Vagina (tissue), 2 donors: ENCODE measurements at regions not wholly inside any gene's neighbourhood (a gene's known extent, or its start where the extent isn't known, plus 50 kb on each side); places are given as distances from the start of the nearest gene placed in this dataset.
"Not testable (repeated sequence)": the region's sequence is repeated elsewhere in the genome, so short reads cannot be mapped to it uniquely, and the experiment has no call there.

Experiments used
- DNase-seq, 2 donors: peaks; one replicate each; pipeline ENCODE4 v3.0.0-alpha.2; 2017; ENCODE audit errors: extremely low spot score in 2 of 2
- H3K27ac ChIP-seq: fragments of 200-600 bp; sonication (generic); one replicate; pipeline ENCODE4 v1.5.1; 2019
- H3K27me3 ChIP-seq: fragments of 200-600 bp; sonication (generic); one replicate; pipeline ENCODE4 v1.5.1; 2019
- H3K36me3 ChIP-seq, 2 donors: fragments of 200-600 bp; sonication (generic); one replicate each; pipeline ENCODE4 v1.5.1; 2017 to 2019
- H3K4me1 ChIP-seq: fragments of 200-600 bp; sonication (generic); one replicate; pipeline ENCODE4 v1.5.1; 2019
- H3K4me3 ChIP-seq, 2 donors: fragments of 200-600 bp; sonication (generic); 1 replicate in 1 of 2; 2 replicates in 1 of 2; pipeline ENCODE4 v1.5.1; 2016 to 2019
- H3K9me3 ChIP-seq: fragments of 200-600 bp; sonication (generic); one replicate; pipeline ENCODE4 v1.5.1; 2019
- CTCF ChIP-seq, 3 experiments: fragments of 450-650 bp in 2 of 3; fragments of 200-600 bp in 1 of 3; sonication (generic) in 1 of 3; IDR thresholded peaks; one replicate each; pipeline ENCODE4 v1.5.1; 2017 to 2019; ENCODE audit warnings: antibody characterized with exemption in 3 of 3, mild to moderate bottlenecking in 2 of 3, moderate library complexity in 2 of 3
- POLR2A ChIP-seq, 2 donors: fragments of 450-650 bp; IDR thresholded peaks; one replicate each; pipeline ENCODE4 v1.6.1; 2017; ENCODE audit warnings: antibody characterized with exemption in 2 of 2, mild to moderate bottlenecking in 2 of 2, moderate library complexity in 2 of 2
- POLR2AphosphoS5 ChIP-seq, 2 donors: sonication (generic); formaldehyde crosslinking; IDR thresholded peaks; one replicate each; pipeline ENCODE4 v1.9.0; 2017; ENCODE audit warnings: antibody characterized with exemption in 2 of 2, mild to moderate bottlenecking in 2 of 2, low read depth in 1 of 2; ENCODE audit not compliant: insufficient read depth in 1 of 2
- intact Hi-C: fragments of 100-400 bp; cut with DNase I; formaldehyde crosslinking; loops from one replicate; pipeline ENCODE4 v1.15.1; 2023

GRCh38 chr2:224155896-224156295, 116.8 kb upstream of the SERPINE2 start:
- intact Hi-C loops, result no loop called here
- DNase-seq, result no peak

GRCh38 chr2:224155371-224155770, 116.3 kb upstream of the SERPINE2 start:
- TF ChIP-seq POLR2A (IDR thresholded peaks at IDR 0.05) (no peak), POLR2AphosphoS5 (IDR thresholded peaks at IDR 0.05; ENCODE audit: insufficient read depth in 1 of 2, low read depth in 1 of 2) (no peak), CTCF (IDR thresholded peaks at IDR 0.05) (no peak)
- no peak overlapping the region for H3K4me3 ChIP-seq
- intact Hi-C loops, result no loop called here
- H3K36me3 ChIP-seq, result no peaks in the 10 kb centered on the region
- no peaks in the 10 kb centered on the region for H3K9me3 ChIP-seq
- no peak for DNase-seq
- H3K27me3 ChIP-seq, result no peaks in the 10 kb centered on the region
- no peaks in the 10 kb centered on the region for H3K4me1 ChIP-seq
- no peak overlapping the region for H3K27ac ChIP-seq

More at GRCh38 chr2:224155896-224156295, 116.8 kb upstream of the SERPINE2 start:
- Histone ChIP-seq H3K4me1 (no peaks in the 10 kb centered on the region), H3K27ac (no peak overlapping the region), H3K36me3 (no peaks in the 10 kb centered on the region), H3K4me3 (no peak overlapping the region), H3K27me3 (no peaks in the 10 kb centered on the region), H3K9me3 (no peaks in the 10 kb centered on the region)
- TF ChIP-seq POLR2AphosphoS5 (IDR thresholded peaks at IDR 0.05; ENCODE audit: insufficient read depth in 1 of 2, low read depth in 1 of 2), result no peak
- no peak for TF ChIP-seq POLR2A (IDR thresholded peaks at IDR 0.05)
- no peak for TF ChIP-seq CTCF (IDR thresholded peaks at IDR 0.05)

- H3K9me3 ChIP-seq, result no peaks in the 10 kb centered on the region
- H3K4me1 ChIP-seq, result no peaks in the 10 kb centered on the region
- no peak for DNase-seq
- TF ChIP-seq POLR2A (IDR thresholded peaks at IDR 0.05), result no peak
- TF ChIP-seq CTCF (IDR thresholded peaks at IDR 0.05), result no peak
- TF ChIP-seq POLR2AphosphoS5 (IDR thresholded peaks at IDR 0.05; ENCODE audit: insufficient read depth in 1 of 2, low read depth in 1 of 2), result no peak
- H3K36me3 ChIP-seq, result no peaks in the 10 kb centered on the region
- H3K27me3 ChIP-seq, result no peaks in the 10 kb centered on the region
- H3K4me3 ChIP-seq, result no peak overlapping the region
- peak overlapping the region; percentile 18 for H3K27ac ChIP-seq
- intact Hi-C loops, result no loop called here
Observed at GRCh38 chr2:224151680-224152310, 112.7 kb upstream of the SERPINE2 start.

- H3K4me1 ChIP-seq, result no peaks in the 10 kb centered on the region
Observed at GRCh38 chr2:224151161-224151560, 112.1 kb upstream of the SERPINE2 start.

GRCh38 chr2:224148058-224148457, 109.0 kb upstream of the SERPINE2 start:
- intact Hi-C loops, H3K4me3 ChIP-seq, H3K9me3 ChIP-seq, H3K27me3 ChIP-seq, H3K4me1 ChIP-seq, DNase-seq, H3K36me3 ChIP-seq, H3K27ac ChIP-seq: not testable (repeated sequence)

More at GRCh38 chr2:224151161-224151560, 112.1 kb upstream of the SERPINE2 start:
- no peak overlapping the region for H3K4me3 ChIP-seq
- H3K27ac ChIP-seq, result no peak overlapping the region
- H3K9me3 ChIP-seq, result no peaks in the 10 kb centered on the region
- no peaks in the 10 kb centered on the region for H3K27me3 ChIP-seq
- no peak for DNase-seq
- TF ChIP-seq CTCF (IDR thresholded peaks at IDR 0.05), result no peak
- TF ChIP-seq POLR2A (IDR thresholded peaks at IDR 0.05), result no peak
- no peak for TF ChIP-seq POLR2AphosphoS5 (IDR thresholded peaks at IDR 0.05; ENCODE audit: insufficient read depth in 1 of 2, low read depth in 1 of 2)
- no peaks in the 10 kb centered on the region for H3K36me3 ChIP-seq
- intact Hi-C loops, result no loop called here
